Osteoblast (primary cell): ENCODE measurements at regions not wholly inside any gene's neighbourhood (a gene's known extent, or its start where the extent isn't known, plus 50 kb on each side); places are given as distances from the start of the nearest gene placed in this dataset.
"Not testable (repeated sequence)": the region's sequence is repeated elsewhere in the genome, so short reads cannot be mapped to it uniquely, and the experiment has no call there.

Source experiments
- DNase-seq: peaks from one replicate; pipeline ENCODE4 v3.0.0; 2011; ENCODE audit warnings: low spot score, mixed read lengths; ENCODE audit not compliant: insufficient read length; ENCODE audit errors: missing footprints
- H2AFZ ChIP-seq: 2 replicates; pipeline ENCODE4 v1.6.0; 2011; ENCODE audit warnings: mild to moderate bottlenecking, low read length
- H3K27ac ChIP-seq: 2 replicates; pipeline ENCODE4 v1.5.1; 2011; ENCODE audit warnings: mild to moderate bottlenecking, low read depth, low read length, moderate library complexity
- H3K27me3 ChIP-seq: 2 replicates; pipeline ENCODE4 v1.6.0; 2012; ENCODE audit warnings: mild to moderate bottlenecking, control low read depth, inconsistent platforms, low read length, moderate library complexity; ENCODE audit not compliant: insufficient read depth
- H3K36me3 ChIP-seq: 2 replicates; pipeline ENCODE4 v1.5.1; 2011; ENCODE audit warnings: mild to moderate bottlenecking, low read length, control low read depth, moderate library complexity; ENCODE audit not compliant: insufficient read depth
- H3K4me1 ChIP-seq: 2 replicates; pipeline ENCODE4 v1.5.1; 2011; ENCODE audit warnings: mild to moderate bottlenecking, low read length, control low read depth, moderate library complexity; ENCODE audit not compliant: insufficient read depth
- H3K4me2 ChIP-seq: 2 replicates; pipeline ENCODE4 v1.6.0; 2011; ENCODE audit warnings: mild to moderate bottlenecking, low read length; ENCODE audit not compliant: insufficient read depth
- H3K4me3 ChIP-seq: fragments of 200-600 bp; sonication (generic); 3 replicates; pipeline ENCODE4 v1.5.1; 2012; ENCODE audit warnings: mild to moderate bottlenecking, low read length, inconsistent platforms; ENCODE audit not compliant: insufficient read depth
- H3K79me2 ChIP-seq: 2 replicates; pipeline ENCODE4 v1.6.0; 2012; ENCODE audit warnings: mild to moderate bottlenecking, low read length, control low read depth, inconsistent platforms; ENCODE audit not compliant: insufficient read depth
- H3K9me3 ChIP-seq: 2 replicates; pipeline ENCODE4 v1.5.1; 2011; ENCODE audit warnings: low read depth, low read length, control low read depth
- H4K20me1 ChIP-seq: 2 replicates; pipeline ENCODE4 v1.6.0; 2012; ENCODE audit warnings: mild to moderate bottlenecking, low read length, control low read depth; ENCODE audit not compliant: insufficient read depth
- TF ChIP-seq, protein P1 (sequence below): IDR thresholded peaks from 2 replicates; pipeline ENCODE4 v1.5.1; 2011; ENCODE audit warnings: mild to moderate bottlenecking, low read depth, low read length, moderate library complexity; ENCODE audit errors: extremely low read depth

DNA sequence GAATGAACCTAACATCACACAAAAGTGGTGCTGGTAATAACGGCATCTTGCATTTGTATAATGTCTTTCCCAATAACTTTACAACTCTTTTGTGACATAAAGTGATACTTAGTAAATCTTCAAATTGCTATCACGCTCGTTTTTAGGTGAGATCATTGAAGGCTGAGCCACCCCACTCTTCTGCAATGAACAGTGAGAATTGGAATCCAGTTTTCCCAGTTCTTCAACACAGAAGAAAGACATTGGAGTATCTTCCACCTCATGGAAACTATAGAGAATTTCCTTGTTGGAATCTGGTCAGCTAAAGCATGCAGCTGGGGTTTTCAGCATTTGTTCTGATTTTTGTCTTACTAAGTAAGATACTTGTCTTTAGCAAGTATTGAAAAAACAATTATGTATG is 59.9 kb upstream of the NRIP1 start:
- Histone ChIP-seq H3K27ac (no peak overlapping the region), H3K79me2 (no peaks in the 10 kb centered on the region), H3K36me3 (no peaks in the 10 kb centered on the region), H3K4me2 (no peak overlapping the region), H3K27me3 (no peaks in the 10 kb centered on the region), H4K20me1 (no peaks in the 10 kb centered on the region), H3K9me3 (no peaks in the 10 kb centered on the region), H2AFZ (no peak overlapping the region), H3K4me3 (no peak overlapping the region), H3K4me1 (no peaks in the 10 kb centered on the region)
- no peak for DNase-seq
- TF ChIP-seq, protein P1, sequence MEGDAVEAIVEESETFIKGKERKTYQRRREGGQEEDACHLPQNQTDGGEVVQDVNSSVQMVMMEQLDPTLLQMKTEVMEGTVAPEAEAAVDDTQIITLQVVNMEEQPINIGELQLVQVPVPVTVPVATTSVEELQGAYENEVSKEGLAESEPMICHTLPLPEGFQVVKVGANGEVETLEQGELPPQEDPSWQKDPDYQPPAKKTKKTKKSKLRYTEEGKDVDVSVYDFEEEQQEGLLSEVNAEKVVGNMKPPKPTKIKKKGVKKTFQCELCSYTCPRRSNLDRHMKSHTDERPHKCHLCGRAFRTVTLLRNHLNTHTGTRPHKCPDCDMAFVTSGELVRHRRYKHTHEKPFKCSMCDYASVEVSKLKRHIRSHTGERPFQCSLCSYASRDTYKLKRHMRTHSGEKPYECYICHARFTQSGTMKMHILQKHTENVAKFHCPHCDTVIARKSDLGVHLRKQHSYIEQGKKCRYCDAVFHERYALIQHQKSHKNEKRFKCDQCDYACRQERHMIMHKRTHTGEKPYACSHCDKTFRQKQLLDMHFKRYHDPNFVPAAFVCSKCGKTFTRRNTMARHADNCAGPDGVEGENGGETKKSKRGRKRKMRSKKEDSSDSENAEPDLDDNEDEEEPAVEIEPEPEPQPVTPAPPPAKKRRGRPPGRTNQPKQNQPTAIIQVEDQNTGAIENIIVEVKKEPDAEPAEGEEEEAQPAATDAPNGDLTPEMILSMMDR, result no peak

DNA sequence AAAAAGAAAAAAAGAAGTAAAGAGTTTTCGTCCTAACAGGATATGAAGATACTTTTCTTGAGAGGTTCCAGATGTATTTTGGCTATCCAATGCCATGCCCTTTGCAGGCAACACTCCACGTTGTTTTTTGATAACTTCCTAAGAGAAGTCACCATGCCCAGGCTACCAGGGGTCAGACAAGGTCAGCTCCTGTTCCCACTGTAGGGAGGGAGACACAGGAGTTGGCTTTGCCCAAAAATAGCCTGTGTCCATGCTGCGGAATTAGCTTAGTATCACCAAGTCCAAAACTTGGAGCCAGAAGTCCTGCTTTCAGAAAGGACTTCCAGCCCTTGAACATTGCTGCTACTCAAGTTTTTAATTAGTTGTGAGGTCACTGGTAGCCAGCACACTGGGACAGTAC is 62.1 kb upstream of the NRIP1 start:
- Histone ChIP-seq H4K20me1 (no peaks in the 10 kb centered on the region), H3K4me1 (no peaks in the 10 kb centered on the region), H3K27me3 (no peaks in the 10 kb centered on the region), H3K36me3 (no peaks in the 10 kb centered on the region), H3K4me3 (no peak overlapping the region), H3K79me2 (no peaks in the 10 kb centered on the region), H3K9me3 (no peaks in the 10 kb centered on the region), H2AFZ (no peak overlapping the region), H3K27ac (no peak overlapping the region), H3K4me2 (no peak overlapping the region)
- no peak for DNase-seq
- TF ChIP-seq, protein P1, result no peak

DNA sequence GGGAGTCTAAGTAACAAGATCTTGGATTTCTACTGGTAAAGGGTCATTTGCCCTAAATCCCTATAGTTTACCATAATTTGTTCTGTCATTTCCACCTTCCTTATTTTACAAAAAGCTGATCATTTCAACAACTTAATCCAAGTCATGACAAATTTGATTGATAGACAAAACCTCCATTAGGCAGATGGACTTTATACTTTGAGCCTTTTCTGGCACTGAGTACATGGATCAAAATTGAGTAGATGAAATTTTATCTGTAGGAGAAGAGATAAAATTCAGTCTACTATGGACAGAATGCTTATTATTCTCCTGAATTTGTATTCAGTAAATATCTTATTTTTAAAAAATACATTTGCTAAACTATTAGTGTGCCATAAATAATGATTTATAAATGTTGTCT is 62.6 kb upstream of the NRIP1 start:
- no peak overlapping the region for H3K4me3 ChIP-seq
- no peaks in the 10 kb centered on the region for H3K9me3 ChIP-seq
- TF ChIP-seq, protein P1, result no peak
- no peak overlapping the region for H3K4me2 ChIP-seq
- no peak overlapping the region for H3K27ac ChIP-seq
- H3K4me1 ChIP-seq, result no peaks in the 10 kb centered on the region
- no peaks in the 10 kb centered on the region for H3K79me2 ChIP-seq
- no peak for DNase-seq
- no peaks in the 10 kb centered on the region for H3K27me3 ChIP-seq
- no peak overlapping the region for H2AFZ ChIP-seq
- H4K20me1 ChIP-seq, result no peaks in the 10 kb centered on the region
- no peaks in the 10 kb centered on the region for H3K36me3 ChIP-seq

DNA sequence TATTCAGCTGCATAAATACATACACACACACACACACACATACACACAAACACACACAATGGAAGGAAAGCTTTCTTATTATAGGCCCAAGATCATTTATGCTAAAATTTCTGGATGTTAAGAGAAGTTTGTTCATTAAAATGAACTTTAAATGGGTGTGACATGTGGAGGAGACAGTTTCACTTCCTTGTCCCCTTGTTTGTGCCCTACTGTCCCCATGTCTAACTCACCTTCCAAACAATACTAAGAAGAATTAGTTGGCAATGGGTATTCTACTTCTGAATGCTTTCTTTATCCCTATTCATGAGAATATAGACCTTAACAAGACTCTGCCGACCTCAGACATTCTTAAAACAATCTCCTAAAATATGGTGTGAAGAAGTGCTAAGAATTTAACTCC is 63.5 kb upstream of the NRIP1 start:
- Histone ChIP-seq H3K4me3 (no peak overlapping the region), H3K27ac (no peak overlapping the region), H3K36me3 (no peaks in the 10 kb centered on the region), H2AFZ (no peak overlapping the region), H3K9me3 (no peaks in the 10 kb centered on the region), H3K4me2 (no peak overlapping the region), H3K79me2 (no peaks in the 10 kb centered on the region), H3K4me1 (no peaks in the 10 kb centered on the region), H4K20me1 (no peaks in the 10 kb centered on the region), H3K27me3 (no peaks in the 10 kb centered on the region)
- no peak for DNase-seq
- TF ChIP-seq, protein P1, result no peak

DNA sequence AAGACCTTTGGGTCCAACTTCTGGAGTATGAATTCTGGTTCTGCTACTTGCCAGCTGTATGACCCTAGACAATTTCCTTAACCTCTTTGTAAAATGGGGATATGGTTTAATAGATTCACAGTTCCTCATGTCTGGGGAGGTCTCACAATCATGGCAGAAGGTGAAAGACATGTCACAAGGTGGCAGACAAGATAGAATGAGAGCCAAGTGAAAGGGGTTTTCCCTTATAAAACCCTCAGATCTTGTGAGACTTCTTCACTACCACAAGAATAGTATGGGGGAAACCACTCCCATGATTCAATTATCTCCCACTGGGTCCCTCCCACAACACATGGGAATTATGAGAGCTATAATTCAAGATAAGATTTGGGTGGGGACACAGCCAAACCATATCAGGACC is 63.9 kb upstream of the NRIP1 start:
- not testable (repeated sequence) for H3K79me2 ChIP-seq, H3K27ac ChIP-seq, H2AFZ ChIP-seq, H3K36me3 ChIP-seq, H3K4me1 ChIP-seq, H3K4me2 ChIP-seq, H3K9me3 ChIP-seq, H3K4me3 ChIP-seq, H3K27me3 ChIP-seq, H4K20me1 ChIP-seq, DNase-seq
